A673 (cell line): ENCODE measurements at regions not wholly inside any gene's neighbourhood (a gene's known extent, or its start where the extent isn't known, plus 50 kb on each side); places are given as distances from the start of the nearest gene placed in this dataset.
"Not testable (repeated sequence)": the region's sequence is repeated elsewhere in the genome, so short reads cannot be mapped to it uniquely, and the experiment has no call there.

Source experiments
- BruUV-seq: library from RNA; stranded (reverse); fragments of 400-500 nt; replicated peaks from 2 replicates; lab custom pipeline; 2021; lab: Mats Ljungman, UMichigan
- CTCF ChIA-PET: fragments of 300-600 bp; sonication (Branson Sonifier 250); formaldehyde crosslinking; loops from one replicate; lab custom pipeline; 2022; ENCODE audit warnings: antibody characterized with exemption; lab: Charles Lee
- POLR2A ChIA-PET: fragments of 300-600 bp; sonication (Branson Sonifier 250); formaldehyde crosslinking; loops from one replicate; lab custom pipeline; 2022; ENCODE audit warnings: antibody characterized with exemption; ENCODE audit not compliant: low non-redundant PET; lab: Charles Lee
- DNase-seq: peaks from one replicate; pipeline ENCODE4 v3.0.0-alpha.2; 2015; ENCODE audit warnings: low spot score
- H3K27ac ChIP-seq: fragments of 200-600 bp; sonication (generic); 2 replicates; pipeline ENCODE4 v1.5.1; 2016; ENCODE audit warnings: mixed run types, low read depth, mild to moderate bottlenecking, mixed read lengths, antibody characterized with exemption, low read length; ENCODE audit not compliant: poor library complexity, severe bottlenecking
- H3K27me3 ChIP-seq: fragments of 200-600 bp; sonication (generic); replicated peaks from 2 replicates; pipeline ENCODE4 v1.6.1; 2017; ENCODE audit warnings: mixed run types, low read depth, mild to moderate bottlenecking, mixed read lengths, antibody characterized with exemption, low read length; ENCODE audit not compliant: insufficient read depth, poor library complexity
- H3K36me3 ChIP-seq: fragments of 200-600 bp; sonication (generic); 2 replicates; pipeline ENCODE4 v1.6.1; 2016; ENCODE audit warnings: mixed run types, mild to moderate bottlenecking, mixed read lengths, antibody characterized with exemption, low read length; ENCODE audit not compliant: insufficient read depth, poor library complexity, severe bottlenecking
- H3K4me1 ChIP-seq: fragments of 200-600 bp; sonication (generic); 2 replicates; pipeline ENCODE4 v1.6.1; 2017; ENCODE audit warnings: mixed run types, mild to moderate bottlenecking, mixed read lengths, antibody characterized with exemption, low read length; ENCODE audit not compliant: insufficient read depth, poor library complexity, severe bottlenecking
- H3K4me3 ChIP-seq: fragments of 200-600 bp; sonication (generic); 2 replicates; pipeline ENCODE4 v1.5.1; 2016; ENCODE audit warnings: low read depth, mixed run types, mild to moderate bottlenecking, mixed read lengths, low read length; ENCODE audit not compliant: poor library complexity, severe bottlenecking
- H3K9me3 ChIP-seq: fragments of 200-600 bp; sonication (generic); 2 replicates; pipeline ENCODE4 v1.6.1; 2016; ENCODE audit warnings: mixed run types, low read depth, mild to moderate bottlenecking, mixed read lengths, antibody characterized with exemption, low read length; ENCODE audit not compliant: poor library complexity, severe bottlenecking
- CTCF ChIP-seq: fragments of 300-800, 200-600 bp; sonication (generic); conservative IDR thresholded peaks from 2 replicates; pipeline ENCODE4 v1.5.1; 2017; ENCODE audit warnings: low read depth, mild to moderate bottlenecking, antibody characterized with exemption, low read length, moderate library complexity, mixed read lengths
- EZH2 ChIP-seq: fragments of 200-600 bp; sonication (generic); IDR thresholded peaks from 2 replicates; pipeline ENCODE4 v1.6.1; 2017; ENCODE audit warnings: borderline replicate concordance, low read depth, mild to moderate bottlenecking, mixed read lengths, antibody characterized with exemption, low read length; ENCODE audit not compliant: poor library complexity, severe bottlenecking
- intact Hi-C: fragments of 100-400 bp; cut with micrococcal nuclease; formaldehyde crosslinking; loops from one replicate; pipeline ENCODE4 v1.10.0; 2022; ENCODE audit not compliant: unreplicated experiment

- Histone ChIP-seq H3K4me1 (peaks cover 4% of the 10 kb centered on the region), H3K27ac (no peak overlapping the region), H3K27me3 (no peaks in the 10 kb centered on the region), H3K9me3 (no peaks in the 10 kb centered on the region), H3K4me3 (no peak overlapping the region), H3K36me3 (no peaks in the 10 kb centered on the region)
- intact Hi-C loops, result no loop called here
- TF ChIP-seq CTCF (no peak), EZH2 (no peak)
- ChIA-PET CTCF (no interaction called here), POLR2A (no interaction called here)
- no peak for DNase-seq
- no TSS peak for BruUV-seq
These were observed 67.4 kb upstream of the MPP7 start for GRCh38 chr10:28370107-28370835.

GRCh38 chr10:28371638-28372037, 68.8 kb upstream of the MPP7 start:
- POLR2A ChIA-PET, H3K27me3 ChIP-seq, H3K4me3 ChIP-seq, H3K4me1 ChIP-seq, DNase-seq, CTCF ChIA-PET, H3K27ac ChIP-seq, H3K36me3 ChIP-seq, BruUV-seq, intact Hi-C loops, H3K9me3 ChIP-seq: not testable (repeated sequence)

GRCh38 chr10:28374036-28374435, 71.2 kb upstream of the MPP7 start:
- intact Hi-C loops, result no loop called here
- no TSS peak for BruUV-seq
- no peaks in the 10 kb centered on the region for H3K4me1 ChIP-seq
- CTCF ChIA-PET, result no interaction called here
- no peak overlapping the region for H3K27ac ChIP-seq
- H3K36me3 ChIP-seq, result no peaks in the 10 kb centered on the region
- H3K4me3 ChIP-seq, result no peak overlapping the region
- POLR2A ChIA-PET, result no interaction called here
- H3K27me3 ChIP-seq, result no peaks in the 10 kb centered on the region
- DNase-seq, result no peak
- TF ChIP-seq CTCF, result no peak
- no peak for TF ChIP-seq EZH2
- H3K9me3 ChIP-seq, result no peaks in the 10 kb centered on the region
